ENCODE measurements at regions not wholly inside any gene's neighbourhood (a gene's known extent, or its start where the extent isn't known, plus 50 kb on each side); places are given as distances from the start of the nearest gene placed in this dataset.

DNA sequence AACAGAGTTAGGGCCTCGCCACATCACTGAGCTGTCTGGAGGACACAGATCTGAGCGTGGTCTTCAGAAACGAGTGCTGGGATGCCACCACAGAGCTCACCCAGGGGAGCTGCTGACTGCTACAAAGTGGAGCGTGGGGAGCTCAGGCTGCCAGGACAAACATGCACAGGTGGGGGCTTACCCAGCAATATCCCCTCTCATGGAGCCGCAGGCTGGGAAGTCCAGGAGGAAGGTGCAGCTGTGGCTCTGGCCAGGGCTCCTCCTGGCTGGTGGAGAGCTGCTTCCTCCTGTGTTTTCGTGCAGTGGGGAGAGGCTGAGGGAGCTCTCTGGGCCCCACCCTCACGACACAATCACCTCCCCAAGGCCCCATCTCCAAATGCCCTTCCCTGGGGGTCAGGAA lies 368.6 kb upstream of the IRX4 start:
- peaks cover 23% of the 10 kb centered on the region for H3K27me3 ChIP-seq
- H3K4me2 ChIP-seq = peak overlapping the region; percentile 82
- H4K20me1 ChIP-seq = no peaks in the 10 kb centered on the region
- H3K27ac ChIP-seq = peak overlapping the region; percentile 37; the same call in 1 of the 2 replicates
- no peak for TF ChIP-seq Cebpa-rat (IDR thresholded peaks at IDR 0.05)
- H3K9ac ChIP-seq = no peak overlapping the region
- H3K4me1 ChIP-seq = peaks cover 69% of the 10 kb centered on the region
- H3K36me3 ChIP-seq = no peaks in the 10 kb centered on the region
- H3K9me3 ChIP-seq = peaks cover 12% of the 10 kb centered on the region
- H3K4me3 ChIP-seq = no peak overlapping the region

DNA sequence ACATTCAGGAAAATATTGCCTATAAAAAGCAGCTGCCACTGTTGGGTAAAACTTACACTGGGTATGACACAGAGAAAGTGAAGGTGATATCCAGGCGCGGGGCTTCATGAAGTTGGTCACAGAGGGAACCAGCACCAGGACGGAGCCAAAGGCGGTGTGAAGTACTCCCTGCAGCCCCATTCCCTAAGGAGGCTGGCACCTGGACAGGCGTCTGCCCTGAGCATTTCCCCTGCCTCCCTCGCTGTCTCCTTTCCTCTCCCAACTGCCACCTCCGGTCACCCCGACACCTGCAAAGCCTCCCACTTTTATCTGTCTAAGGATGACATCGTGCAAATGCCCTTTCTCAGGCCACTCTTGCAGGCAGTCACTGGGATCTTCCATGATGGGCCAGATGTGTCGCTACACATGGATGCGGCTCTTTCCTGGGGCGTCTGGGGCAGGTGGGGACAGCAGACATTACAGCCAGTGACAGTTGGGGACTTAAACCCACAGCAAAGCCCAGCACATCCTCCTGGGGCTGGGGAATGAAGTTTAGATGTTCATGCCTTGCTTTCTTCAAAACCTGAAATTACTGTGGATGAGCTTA lies 367.7 kb upstream of the IRX4 start:
- no peak overlapping the region for H3K9ac ChIP-seq
- H3K4me3 ChIP-seq = no peak overlapping the region
- H3K27me3 ChIP-seq = peaks cover 23% of the 10 kb centered on the region
- H3K4me2 ChIP-seq = peak overlapping the region; percentile 82
- peaks cover 61% of the 10 kb centered on the region for H3K4me1 ChIP-seq
- TF ChIP-seq Cebpa-rat (IDR thresholded peaks at IDR 0.05) = no peak
- no peak overlapping the region for H3K27ac ChIP-seq
- H3K36me3 ChIP-seq = no peaks in the 10 kb centered on the region
- no peaks in the 10 kb centered on the region for H4K20me1 ChIP-seq
- peaks cover 12% of the 10 kb centered on the region for H3K9me3 ChIP-seq

- no peak for TF ChIP-seq Cebpa-rat (IDR thresholded peaks at IDR 0.05)
- H3K9me3 ChIP-seq = peaks cover 12% of the 10 kb centered on the region
- no peak overlapping the region for H3K9ac ChIP-seq
- H3K4me2 ChIP-seq = 0 out of 2 replicates have a peak overlapping the region, but pooled peaks have one; percentile 82
- peaks cover 51% of the 10 kb centered on the region for H3K4me1 ChIP-seq
- H4K20me1 ChIP-seq = no peaks in the 10 kb centered on the region
- no peak overlapping the region for H3K4me3 ChIP-seq
- H3K27me3 ChIP-seq = peaks cover 23% of the 10 kb centered on the region
- no peak overlapping the region for H3K27ac ChIP-seq
- no peaks in the 10 kb centered on the region for H3K36me3 ChIP-seq
Measured at GRCh38 chr5:2249442-2249841, 366.7 kb upstream of the IRX4 start.

DNA sequence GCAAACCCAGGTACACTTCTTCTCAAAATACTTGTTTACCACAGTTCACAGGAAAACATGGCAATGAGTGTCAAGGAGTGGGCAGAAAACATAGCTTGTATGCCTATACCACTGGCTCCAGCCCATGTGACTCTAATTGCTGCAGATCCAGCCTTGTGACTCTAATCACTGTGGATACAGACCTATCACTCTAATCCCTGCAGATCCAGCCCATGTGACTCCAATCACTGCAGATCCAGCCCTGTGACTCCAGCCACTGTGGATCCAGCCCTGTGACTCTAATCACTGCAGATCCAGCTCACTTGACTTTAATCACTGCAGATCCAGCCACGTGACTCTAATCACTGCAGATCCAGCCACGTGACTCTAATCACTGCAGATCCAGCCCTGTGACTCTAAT lies 366.3 kb upstream of the IRX4 start:
- no peak overlapping the region for H3K4me3 ChIP-seq
- peaks cover 12% of the 10 kb centered on the region for H3K9me3 ChIP-seq
- H3K4me1 ChIP-seq = peaks cover 47% of the 10 kb centered on the region
- H3K4me2 ChIP-seq = no peak overlapping the region
- peaks cover 23% of the 10 kb centered on the region for H3K27me3 ChIP-seq
- H4K20me1 ChIP-seq = no peaks in the 10 kb centered on the region
- no peak overlapping the region for H3K9ac ChIP-seq
- H3K36me3 ChIP-seq = no peaks in the 10 kb centered on the region
- no peak for TF ChIP-seq Cebpa-rat (IDR thresholded peaks at IDR 0.05)
- no peak overlapping the region for H3K27ac ChIP-seq

DNA sequence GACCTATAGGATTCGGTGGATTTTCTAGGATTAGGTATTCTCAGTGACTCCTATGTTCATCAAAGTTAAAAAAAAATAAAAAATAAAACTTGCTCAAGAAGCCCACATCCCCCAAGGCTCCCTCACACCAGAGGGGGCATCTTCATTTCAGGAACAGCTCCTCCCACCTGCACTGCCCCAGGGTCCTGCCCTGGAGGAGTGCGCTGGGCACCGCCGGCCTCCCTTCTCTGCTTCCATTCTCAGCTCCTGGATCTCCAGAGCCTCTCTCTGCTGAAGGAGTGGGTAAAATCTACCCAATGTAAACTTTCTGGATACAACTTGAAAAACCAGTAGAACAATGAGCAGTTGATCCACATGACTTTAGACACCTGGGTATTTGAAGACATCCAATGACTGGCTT lies 359.8 kb upstream of the IRX4 start:
- H3K36me3 ChIP-seq = no peaks in the 10 kb centered on the region
- no peak for TF ChIP-seq Cebpa-rat (IDR thresholded peaks at IDR 0.05)
- H4K20me1 ChIP-seq = no peaks in the 10 kb centered on the region
- peaks cover 16% of the 10 kb centered on the region for H3K4me1 ChIP-seq
- peaks cover 5% of the 10 kb centered on the region for H3K9me3 ChIP-seq
- peak overlapping the region; percentile 42; the same call in 1 of the 2 replicates for H3K27ac ChIP-seq
- H3K9ac ChIP-seq = no peak overlapping the region
- peak overlapping the region; percentile 70 for H3K4me2 ChIP-seq
- no peak overlapping the region for H3K4me3 ChIP-seq
- H3K27me3 ChIP-seq = no peaks in the 10 kb centered on the region

- Histone ChIP-seq H3K4me2 (peak overlapping the region; percentile 70), H3K4me1 (peaks cover 16% of the 10 kb centered on the region), H4K20me1 (no peaks in the 10 kb centered on the region), H3K27me3 (no peaks in the 10 kb centered on the region), H3K4me3 (no peak overlapping the region), H3K9me3 (peaks cover 3% of the 10 kb centered on the region), H3K36me3 (no peaks in the 10 kb centered on the region), H3K27ac (peak overlapping the region; percentile 42; the same call in 1 of the 2 replicates), H3K9ac (0 out of 2 replicates have a peak overlapping the region, but pooled peaks have one; percentile 12)
- TF ChIP-seq Cebpa-rat (IDR thresholded peaks at IDR 0.05) = no peak
Measured at GRCh38 chr5:2241842-2242241, 359.1 kb upstream of the IRX4 start.

GRCh38 chr5:2240118-2240904 lies 357.6 kb upstream of the IRX4 start:
- Histone ChIP-seq H3K36me3 (no peaks in the 10 kb centered on the region), H3K4me1 (peaks cover 16% of the 10 kb centered on the region), H3K9ac (no peak overlapping the region), H3K4me2 (no peak overlapping the region), H4K20me1 (no peaks in the 10 kb centered on the region), H3K27me3 (no peaks in the 10 kb centered on the region), H3K9me3 (peaks cover 13% of the 10 kb centered on the region), H3K27ac (0 out of 2 replicates have a peak overlapping the region, but pooled peaks have one; percentile 18), H3K4me3 (no peak overlapping the region)
- no peak for TF ChIP-seq Cebpa-rat (IDR thresholded peaks at IDR 0.05)

DNA sequence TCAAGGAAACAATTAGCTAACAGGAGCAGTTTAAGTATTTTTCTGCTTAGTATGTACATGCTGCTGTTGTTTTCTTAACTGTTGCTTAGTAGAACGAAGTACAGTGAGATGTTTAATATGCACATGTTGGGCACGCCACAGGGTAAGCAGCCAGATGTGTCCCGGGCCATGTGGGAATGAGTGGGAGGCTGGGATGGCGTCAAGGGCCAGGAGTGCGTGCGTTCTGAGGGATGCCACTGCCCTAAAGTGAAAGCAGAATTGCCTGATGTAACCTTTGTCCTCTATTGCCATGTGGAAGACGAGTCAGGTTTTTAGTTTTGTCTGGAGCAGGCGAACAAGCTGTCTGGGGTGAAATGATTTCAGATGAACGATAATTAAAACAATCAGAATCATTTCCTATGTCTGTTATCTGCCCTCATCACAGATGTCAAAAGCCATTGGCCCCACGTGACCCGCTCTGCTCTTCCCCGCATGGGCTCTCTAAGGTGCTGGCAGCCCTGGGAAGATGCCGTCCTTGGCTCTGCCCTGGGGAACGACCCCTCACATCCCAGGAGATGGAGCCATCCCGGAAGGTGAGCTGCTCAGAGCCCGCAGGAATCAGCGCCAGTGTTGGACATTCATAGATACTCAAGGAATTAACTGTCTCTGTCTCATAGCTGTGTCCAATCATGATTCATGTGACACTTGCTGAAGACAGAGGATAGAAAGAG lies 356.6 kb upstream of the IRX4 start:
- Histone ChIP-seq H3K4me1 (peaks cover 16% of the 10 kb centered on the region), H3K9ac (no peak overlapping the region), H4K20me1 (no peaks in the 10 kb centered on the region), H3K36me3 (no peaks in the 10 kb centered on the region), H3K27me3 (no peaks in the 10 kb centered on the region), H3K4me3 (no peak overlapping the region), H3K9me3 (peaks cover 22% of the 10 kb centered on the region), H3K27ac (no peak overlapping the region), H3K4me2 (no peak overlapping the region)
- no peak for TF ChIP-seq Cebpa-rat (IDR thresholded peaks at IDR 0.05)

DNA sequence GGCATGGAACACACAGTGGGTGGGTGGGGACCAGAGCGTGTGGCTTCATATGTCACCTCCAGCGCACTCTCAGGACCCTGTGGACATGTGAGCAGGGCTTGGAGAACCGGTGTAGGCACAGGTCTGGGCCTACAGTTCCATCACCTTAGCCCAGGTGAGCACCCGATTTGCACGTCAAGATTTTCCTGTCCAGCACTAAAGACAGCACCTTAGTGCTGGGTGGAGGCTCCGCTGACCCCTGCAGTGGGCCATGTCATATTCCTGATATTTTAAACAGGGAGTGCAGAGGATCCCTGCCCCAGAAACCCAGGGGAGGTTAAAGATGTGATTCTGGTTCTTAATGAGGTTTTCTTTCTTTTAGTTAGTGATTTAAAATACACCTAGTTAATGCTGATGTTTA lies 356.0 kb upstream of the IRX4 start:
- no peak for TF ChIP-seq Cebpa-rat (IDR thresholded peaks at IDR 0.05)
- Histone ChIP-seq H3K27me3 (no peaks in the 10 kb centered on the region), H3K9me3 (peaks cover 28% of the 10 kb centered on the region), H3K4me1 (peaks cover 16% of the 10 kb centered on the region), H4K20me1 (no peaks in the 10 kb centered on the region), H3K4me3 (no peak overlapping the region), H3K9ac (no peak overlapping the region), H3K36me3 (no peaks in the 10 kb centered on the region), H3K27ac (no peak overlapping the region), H3K4me2 (no peak overlapping the region)

DNA sequence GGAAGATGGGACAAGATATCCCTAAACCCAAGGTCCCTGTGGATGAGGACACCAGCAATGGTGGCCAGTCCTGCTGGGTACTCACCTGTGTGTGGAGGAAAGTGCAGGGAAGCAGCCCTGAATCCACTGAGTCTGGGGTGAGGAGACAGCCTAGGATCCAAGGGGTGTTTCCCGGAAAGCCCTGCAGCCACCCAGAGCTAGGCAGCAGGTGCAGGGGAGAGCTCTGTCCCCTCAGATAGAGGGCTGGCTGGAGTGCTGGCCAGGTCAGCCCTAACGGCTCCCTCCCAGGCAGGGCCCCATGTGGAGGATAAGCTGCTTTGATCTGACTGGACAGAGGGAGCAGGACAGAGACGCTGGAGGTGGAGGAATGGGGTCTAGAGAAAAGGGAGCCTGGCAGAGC lies 344.7 kb upstream of the IRX4 start:
- Histone ChIP-seq H3K27ac (no peak overlapping the region), H3K27me3 (no peaks in the 10 kb centered on the region), H3K9ac (no peak overlapping the region), H3K4me1 (0 out of 2 replicates have a peak, but pooled peaks cover 6% of the 10 kb centered on the region), H4K20me1 (no peaks in the 10 kb centered on the region), H3K4me3 (no peak overlapping the region), H3K36me3 (no peaks in the 10 kb centered on the region), H3K9me3 (no peaks in the 10 kb centered on the region), H3K4me2 (0 out of 2 replicates have a peak overlapping the region, but pooled peaks have one; percentile 12)
- TF ChIP-seq Cebpa-rat (IDR thresholded peaks at IDR 0.05) = no peak
